Panc1 (cell line): ENCODE measurements at regions not wholly inside any gene's neighbourhood (a gene's known extent, or its start where the extent isn't known, plus 50 kb on each side); places are given as distances from the start of the nearest gene placed in this dataset.

ENCODE experiments used
- POLR2AphosphoS5 ChIP-seq: IDR thresholded peaks from 2 replicates; pipeline ENCODE4 v1.6.1; 2012; ENCODE audit warnings: mild to moderate bottlenecking, low read depth, low read length, moderate library complexity
- TCF7L2 ChIP-seq: IDR thresholded peaks from 2 replicates; pipeline ENCODE4 v1.6.1; 2011; ENCODE audit warnings: mild to moderate bottlenecking, low read depth, low read length, inconsistent platforms
- TF ChIP-seq, protein P1 (sequence below): fragments of 450-650 bp; IDR thresholded peaks from 2 replicates; pipeline ENCODE4 v1.5.1; 2017; ENCODE audit warnings: mild to moderate bottlenecking
- TF ChIP-seq, protein P2 (sequence below), 2 experiments: IDR thresholded peaks; 2 replicates each; pipeline ENCODE4 v1.6.1; 2011 to 2012; ENCODE audit warnings: low read depth in 2 of 2, control low read depth in 1 of 2, low read length in 1 of 2, mild to moderate bottlenecking in 1 of 2, moderate library complexity in 1 of 2; ENCODE audit not compliant: insufficient read depth in 1 of 2

DNA sequence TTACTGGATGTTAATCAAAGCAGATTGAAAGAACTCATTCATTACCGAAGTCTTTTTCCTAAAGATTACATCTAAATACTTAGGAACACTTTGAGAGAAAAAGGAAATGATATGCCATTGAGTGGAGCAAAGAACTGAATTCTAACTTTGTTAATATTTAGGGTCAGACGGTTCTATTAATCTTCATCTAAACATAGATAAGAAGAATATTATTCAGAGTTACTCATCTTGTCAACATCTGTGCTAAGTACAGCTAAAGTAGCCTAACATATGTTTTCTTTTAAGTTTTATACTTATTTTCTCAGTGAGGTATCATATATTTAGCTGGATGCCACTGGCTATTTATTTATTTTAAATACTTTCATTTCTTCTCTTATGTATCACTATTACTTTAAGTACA lies 1763.7 kb downstream of the EFNA5 start:
- TF ChIP-seq, protein P1, sequence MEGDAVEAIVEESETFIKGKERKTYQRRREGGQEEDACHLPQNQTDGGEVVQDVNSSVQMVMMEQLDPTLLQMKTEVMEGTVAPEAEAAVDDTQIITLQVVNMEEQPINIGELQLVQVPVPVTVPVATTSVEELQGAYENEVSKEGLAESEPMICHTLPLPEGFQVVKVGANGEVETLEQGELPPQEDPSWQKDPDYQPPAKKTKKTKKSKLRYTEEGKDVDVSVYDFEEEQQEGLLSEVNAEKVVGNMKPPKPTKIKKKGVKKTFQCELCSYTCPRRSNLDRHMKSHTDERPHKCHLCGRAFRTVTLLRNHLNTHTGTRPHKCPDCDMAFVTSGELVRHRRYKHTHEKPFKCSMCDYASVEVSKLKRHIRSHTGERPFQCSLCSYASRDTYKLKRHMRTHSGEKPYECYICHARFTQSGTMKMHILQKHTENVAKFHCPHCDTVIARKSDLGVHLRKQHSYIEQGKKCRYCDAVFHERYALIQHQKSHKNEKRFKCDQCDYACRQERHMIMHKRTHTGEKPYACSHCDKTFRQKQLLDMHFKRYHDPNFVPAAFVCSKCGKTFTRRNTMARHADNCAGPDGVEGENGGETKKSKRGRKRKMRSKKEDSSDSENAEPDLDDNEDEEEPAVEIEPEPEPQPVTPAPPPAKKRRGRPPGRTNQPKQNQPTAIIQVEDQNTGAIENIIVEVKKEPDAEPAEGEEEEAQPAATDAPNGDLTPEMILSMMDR = no peak
- TF ChIP-seq POLR2AphosphoS5 = no peak
- TF ChIP-seq TCF7L2 = no peak
- TF ChIP-seq, protein P2, sequence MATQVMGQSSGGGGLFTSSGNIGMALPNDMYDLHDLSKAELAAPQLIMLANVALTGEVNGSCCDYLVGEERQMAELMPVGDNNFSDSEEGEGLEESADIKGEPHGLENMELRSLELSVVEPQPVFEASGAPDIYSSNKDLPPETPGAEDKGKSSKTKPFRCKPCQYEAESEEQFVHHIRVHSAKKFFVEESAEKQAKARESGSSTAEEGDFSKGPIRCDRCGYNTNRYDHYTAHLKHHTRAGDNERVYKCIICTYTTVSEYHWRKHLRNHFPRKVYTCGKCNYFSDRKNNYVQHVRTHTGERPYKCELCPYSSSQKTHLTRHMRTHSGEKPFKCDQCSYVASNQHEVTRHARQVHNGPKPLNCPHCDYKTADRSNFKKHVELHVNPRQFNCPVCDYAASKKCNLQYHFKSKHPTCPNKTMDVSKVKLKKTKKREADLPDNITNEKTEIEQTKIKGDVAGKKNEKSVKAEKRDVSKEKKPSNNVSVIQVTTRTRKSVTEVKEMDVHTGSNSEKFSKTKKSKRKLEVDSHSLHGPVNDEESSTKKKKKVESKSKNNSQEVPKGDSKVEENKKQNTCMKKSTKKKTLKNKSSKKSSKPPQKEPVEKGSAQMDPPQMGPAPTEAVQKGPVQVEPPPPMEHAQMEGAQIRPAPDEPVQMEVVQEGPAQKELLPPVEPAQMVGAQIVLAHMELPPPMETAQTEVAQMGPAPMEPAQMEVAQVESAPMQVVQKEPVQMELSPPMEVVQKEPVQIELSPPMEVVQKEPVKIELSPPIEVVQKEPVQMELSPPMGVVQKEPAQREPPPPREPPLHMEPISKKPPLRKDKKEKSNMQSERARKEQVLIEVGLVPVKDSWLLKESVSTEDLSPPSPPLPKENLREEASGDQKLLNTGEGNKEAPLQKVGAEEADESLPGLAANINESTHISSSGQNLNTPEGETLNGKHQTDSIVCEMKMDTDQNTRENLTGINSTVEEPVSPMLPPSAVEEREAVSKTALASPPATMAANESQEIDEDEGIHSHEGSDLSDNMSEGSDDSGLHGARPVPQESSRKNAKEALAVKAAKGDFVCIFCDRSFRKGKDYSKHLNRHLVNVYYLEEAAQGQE (IDR thresholded peaks at IDR 0.05; ENCODE audit: insufficient read depth in 1 of 2, low read depth in 2 of 2, low read length in 1 of 2) = no peak
